ENCODE measurements at regions not wholly inside any gene's neighbourhood (a gene's known extent, or its start where the extent isn't known, plus 50 kb on each side); places are given as distances from the start of the nearest gene placed in this dataset.

GRCh38 chr6:21912151-21912832 lies 318.7 kb downstream of the SOX4 start:
- no peaks in the 10 kb centered on the region for H3K27me3 ChIP-seq (ENCODE audit: control insufficient read depth, insufficient read depth, low read length)
- no peak overlapping the region for H3K27ac ChIP-seq (ENCODE audit: low read length)
- no peak overlapping the region for H3K4me3 ChIP-seq (ENCODE audit: low read length)
- H3K9me3 ChIP-seq (ENCODE audit: control insufficient read depth, insufficient read depth, low read length): no peaks in the 10 kb centered on the region
- H3K4me1 ChIP-seq (ENCODE audit: control insufficient read depth, insufficient read depth, low read length): no peaks in the 10 kb centered on the region
- ATAC-seq (no peak), DNase-seq (no peak)
- Mint-ChIP-seq H3K4me3 (no peak overlapping the region), H3K36me3 (no peaks in the 10 kb centered on the region), H3K27ac (no peak overlapping the region), H3K9me3 (no peaks in the 10 kb centered on the region), H3K4me1 (peaks cover 22% of the 10 kb centered on the region in 2 donors), H3K27me3 (ENCODE audit: low read depth in 2 of 2) (peaks cover 0 to 4% of the 10 kb centered on the region in 2 donors)
- intact Hi-C loops (cut with micrococcal nuclease): no loop called here
- 95% methylated on average over 3 of the region's 5 CpGs for WGBS (ENCODE audit: insufficient coverage)
- TF ChIP-seq CTCF (IDR thresholded peaks at IDR 0.05): no peak
- no peaks in the 10 kb centered on the region for H3K36me3 ChIP-seq (ENCODE audit: control insufficient read depth, insufficient read depth, low read length)

GRCh38 chr6:21914121-21914973 lies 320.8 kb downstream of the SOX4 start:
- H3K4me3 ChIP-seq (ENCODE audit: low read length): no peak overlapping the region
- Mint-ChIP-seq H3K36me3 (no peaks in the 10 kb centered on the region), H3K4me3 (peak overlapping the region; percentile 38), H3K9me3 (no peaks in the 10 kb centered on the region), H3K27ac (peak overlapping the region in 1 of 2 donors; percentile 66), H3K4me1 (peaks cover 22% of the 10 kb centered on the region in 2 donors), H3K27me3 (ENCODE audit: low read depth in 2 of 2) (no peaks in the 10 kb centered on the region)
- H3K4me1 ChIP-seq (ENCODE audit: control insufficient read depth, insufficient read depth, low read length): no peaks in the 10 kb centered on the region
- no peak for TF ChIP-seq CTCF (IDR thresholded peaks at IDR 0.05)
- intact Hi-C loops (cut with micrococcal nuclease): no loop called here
- DNase-seq: peak; percentile 25 to 45
- no peaks in the 10 kb centered on the region for H3K27me3 ChIP-seq (ENCODE audit: control insufficient read depth, insufficient read depth, low read length)
- no peaks in the 10 kb centered on the region for H3K9me3 ChIP-seq (ENCODE audit: control insufficient read depth, insufficient read depth, low read length)
- no peaks in the 10 kb centered on the region for H3K36me3 ChIP-seq (ENCODE audit: control insufficient read depth, insufficient read depth, low read length)
- peak; percentile 33 to 44 (median 38) for ATAC-seq
- H3K27ac ChIP-seq (ENCODE audit: low read length): no peak overlapping the region
- 43% methylated on average over 8 of the region's 8 CpGs for WGBS (ENCODE audit: insufficient coverage)

- Histone ChIP-seq H3K9me3 (ENCODE audit: control insufficient read depth, insufficient read depth, low read length) (no peaks in the 10 kb centered on the region), H3K4me3 (ENCODE audit: low read length) (no peak overlapping the region), H3K27me3 (ENCODE audit: control insufficient read depth, insufficient read depth, low read length) (no peaks in the 10 kb centered on the region), H3K27ac (ENCODE audit: low read length) (no peak overlapping the region), H3K4me1 (ENCODE audit: control insufficient read depth, insufficient read depth, low read length) (no peaks in the 10 kb centered on the region), H3K36me3 (ENCODE audit: control insufficient read depth, insufficient read depth, low read length) (no peaks in the 10 kb centered on the region)
- peaks cover 22% of the 10 kb centered on the region in 2 donors for H3K4me1 Mint-ChIP-seq
- DNase-seq (peak in 1 of 2 donors; percentile 4), ATAC-seq (peak in 1 of 3 donors; percentile 34)
- no peak overlapping the region for H3K27ac Mint-ChIP-seq
- no peaks in the 10 kb centered on the region for H3K36me3 Mint-ChIP-seq
- intact Hi-C loops (cut with micrococcal nuclease): no loop called here
- no peaks in the 10 kb centered on the region for H3K27me3 Mint-ChIP-seq (ENCODE audit: low read depth in 2 of 2)
- no peak for TF ChIP-seq CTCF (IDR thresholded peaks at IDR 0.05)
- no peaks in the 10 kb centered on the region for H3K9me3 Mint-ChIP-seq
- 81% methylated on average over 1 of the region's 1 CpG for WGBS (ENCODE audit: insufficient coverage)
- no peak overlapping the region for H3K4me3 Mint-ChIP-seq
Observed at GRCh38 chr6:21915707-21916260, 322.2 kb downstream of the SOX4 start.
